Right ventricle myocardium superior (tissue), 1 donor: ENCODE measurements at regions not wholly inside any gene's neighbourhood (a gene's known extent, or its start where the extent isn't known, plus 50 kb on each side); places are given as distances from the start of the nearest gene placed in this dataset.

Source experiments
- ATAC-seq: fragments of 200-7000 bp; cut with Tn5 transposase; one replicate; pipeline ENCODE4 v1.9.1; 2020; ENCODE audit warnings: mild to moderate bottlenecking; ENCODE audit not compliant: poor library complexity
- DNase-seq: peaks from one replicate; pipeline ENCODE4 v3.0.0-alpha.2; 2020
- intact Hi-C: fragments of 100-400 bp; cut with DNase I; formaldehyde crosslinking; loops from one replicate; pipeline ENCODE4 v1.11.2; 2022
- donor health status: DM: no; HTN: yes; CAD: no; lungs with severe emphysema.

DNA sequence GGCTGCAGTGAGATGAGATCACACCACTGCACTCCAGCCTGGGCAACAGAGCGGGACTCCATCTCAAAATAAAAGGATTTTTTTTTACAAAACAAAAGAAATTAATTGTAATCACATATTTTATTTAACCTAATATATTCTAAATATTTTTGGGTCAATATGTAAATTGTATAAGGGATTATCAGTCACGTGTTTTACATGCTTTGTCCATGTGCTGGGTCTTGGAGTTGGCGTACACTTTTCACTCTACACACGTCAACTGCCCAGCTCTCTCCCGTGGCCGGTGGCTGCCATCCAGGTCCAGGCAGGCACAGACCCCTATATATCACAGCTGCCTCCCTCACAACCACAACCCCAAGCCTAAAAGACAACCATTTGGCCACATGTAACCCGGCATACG, 68.1 kb downstream of the RBFOX3 start:
- no peak for DNase-seq
- intact Hi-C loops = no loop called here
- no peak for ATAC-seq

DNA sequence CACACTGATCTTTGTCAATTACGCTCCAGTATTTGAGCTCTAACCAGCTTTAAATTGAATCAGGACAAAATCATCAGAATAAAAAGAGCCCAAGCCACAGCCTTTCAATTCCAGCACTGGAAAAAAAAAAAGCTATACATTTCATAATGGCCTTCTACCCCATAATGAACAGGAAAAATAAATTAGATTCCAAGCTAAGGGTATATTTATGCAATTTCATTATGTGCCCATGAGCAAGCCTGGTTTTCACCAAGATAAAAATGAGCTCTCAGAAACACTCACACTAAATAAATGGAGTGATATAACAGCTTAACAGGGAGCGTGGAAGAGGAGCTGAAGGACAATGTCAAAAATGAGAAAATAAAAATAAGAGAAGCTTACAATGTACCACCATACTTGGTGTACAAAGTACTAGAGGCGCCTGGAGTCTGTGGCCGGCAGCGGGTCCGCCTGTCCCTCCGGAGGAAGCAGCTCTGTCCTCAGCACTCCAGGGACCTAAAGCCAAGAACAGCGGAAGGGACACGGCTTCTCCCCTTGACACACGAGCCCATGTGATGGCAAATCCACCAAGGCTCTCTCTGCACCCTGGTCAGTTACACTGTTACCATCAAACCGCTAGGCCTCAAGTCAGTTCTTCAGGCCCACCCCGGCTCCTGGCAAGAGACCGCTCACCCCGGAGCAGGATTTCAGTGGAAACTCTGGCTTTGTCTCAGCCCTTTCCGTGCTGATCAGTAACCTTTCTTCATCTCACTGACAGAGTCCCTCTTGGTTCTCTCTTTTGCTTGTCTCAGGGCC, 69.6 kb downstream of the RBFOX3 start:
- no peak for DNase-seq
- ATAC-seq = no peak
- intact Hi-C loops = no loop called here

DNA sequence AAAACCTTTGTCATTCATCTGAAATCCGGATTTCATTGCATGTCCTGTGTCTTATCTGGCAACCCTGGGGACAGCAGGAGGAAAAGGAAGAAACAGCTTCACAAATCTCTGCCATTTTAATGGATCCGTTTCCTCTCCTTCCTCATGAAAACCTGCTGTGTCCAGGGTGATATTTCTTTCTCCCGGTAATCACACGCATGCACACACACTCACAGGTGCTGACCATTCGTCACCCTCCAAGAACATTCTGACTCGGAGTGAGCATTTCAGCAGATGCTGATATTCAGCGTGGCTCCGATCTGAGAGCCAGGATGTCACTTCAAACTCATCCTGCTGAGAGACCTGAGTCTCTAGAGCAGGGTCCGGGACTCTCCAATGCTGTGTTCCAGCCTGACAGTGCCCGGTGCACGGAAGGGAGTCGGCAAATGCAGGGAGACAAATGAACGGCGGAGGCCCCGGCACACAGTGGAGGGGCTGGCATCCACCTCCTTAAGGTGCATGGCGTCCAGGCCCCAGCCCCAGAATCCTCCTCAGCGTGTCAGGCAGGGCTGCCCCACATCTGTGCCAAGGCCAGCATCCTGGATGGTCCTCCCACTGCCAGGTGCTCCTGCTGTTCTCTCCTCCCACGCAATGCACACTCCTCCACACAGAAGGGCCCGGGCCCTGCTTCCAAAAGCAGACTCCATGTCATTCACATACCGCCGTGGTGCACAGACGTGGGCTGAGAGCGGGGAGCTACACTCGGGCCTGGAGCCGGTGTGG, 70.7 kb downstream of the RBFOX3 start:
- ATAC-seq = no peak
- intact Hi-C loops = no loop called here
- no peak for DNase-seq

DNA sequence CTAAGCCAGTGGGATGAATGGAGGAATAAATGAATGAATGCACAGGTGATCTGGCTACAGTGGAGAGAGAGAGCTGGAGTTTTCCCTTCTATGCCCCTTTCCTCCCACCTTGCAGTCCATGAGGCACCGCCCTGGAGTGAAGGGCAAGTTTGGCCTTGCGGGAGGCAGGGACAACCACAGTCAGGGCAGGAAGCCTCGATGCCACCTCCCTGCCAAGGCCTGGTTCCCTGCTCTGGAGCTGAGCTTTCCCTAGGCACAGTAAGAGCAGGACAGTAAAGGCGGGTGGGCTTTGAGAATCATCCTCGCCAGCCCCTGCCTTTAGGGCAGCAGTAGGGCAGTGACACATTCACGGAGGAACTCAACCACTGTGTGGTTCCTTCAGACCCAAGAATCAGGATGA, 72.6 kb downstream of the RBFOX3 start:
- intact Hi-C loops = no loop called here
- DNase-seq (no peak), ATAC-seq (no peak)

DNA sequence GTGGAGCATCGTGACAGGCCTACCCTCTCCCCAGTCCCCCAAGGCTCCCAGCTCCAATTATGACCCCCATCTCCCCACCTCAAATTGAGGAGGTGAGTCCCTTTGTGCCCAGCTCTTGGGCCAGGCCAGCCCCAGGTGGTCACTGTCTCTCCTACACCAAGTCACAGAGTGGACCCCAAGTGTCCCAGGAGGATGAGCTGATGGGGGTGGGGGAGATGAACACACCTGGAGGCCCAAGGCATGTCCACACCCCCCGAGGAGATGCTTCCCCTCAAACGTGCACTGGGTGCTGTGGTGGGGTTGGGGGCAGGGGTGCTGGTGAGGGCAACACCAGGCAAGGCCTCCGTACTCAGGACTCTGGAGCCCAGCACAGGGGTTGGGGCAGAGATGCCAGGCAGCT, 73.2 kb downstream of the RBFOX3 start:
- ATAC-seq (no peak), DNase-seq (no peak)
- intact Hi-C loops = no loop called here

DNA sequence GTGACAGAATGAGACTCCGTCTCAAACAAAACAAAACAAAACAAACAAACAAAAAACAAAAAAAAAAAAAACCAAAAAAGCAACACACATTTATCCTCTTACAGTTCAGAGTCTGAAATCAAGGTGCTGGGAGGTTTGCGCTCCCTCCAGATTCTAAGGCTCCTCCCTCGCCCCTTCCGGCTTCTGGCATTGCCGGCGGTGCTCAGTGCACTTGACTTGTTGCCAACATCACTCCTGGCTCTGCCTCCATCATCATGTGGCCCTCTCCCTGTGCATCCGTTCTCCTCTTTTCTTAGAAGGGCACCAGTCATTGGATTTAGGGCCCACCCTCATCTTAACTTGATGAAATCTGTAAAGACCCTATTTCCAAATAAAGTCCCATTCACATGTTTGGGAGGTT, 73.8 kb downstream of the RBFOX3 start:
- no peak for DNase-seq
- intact Hi-C loops = no loop called here
- no peak for ATAC-seq

DNA sequence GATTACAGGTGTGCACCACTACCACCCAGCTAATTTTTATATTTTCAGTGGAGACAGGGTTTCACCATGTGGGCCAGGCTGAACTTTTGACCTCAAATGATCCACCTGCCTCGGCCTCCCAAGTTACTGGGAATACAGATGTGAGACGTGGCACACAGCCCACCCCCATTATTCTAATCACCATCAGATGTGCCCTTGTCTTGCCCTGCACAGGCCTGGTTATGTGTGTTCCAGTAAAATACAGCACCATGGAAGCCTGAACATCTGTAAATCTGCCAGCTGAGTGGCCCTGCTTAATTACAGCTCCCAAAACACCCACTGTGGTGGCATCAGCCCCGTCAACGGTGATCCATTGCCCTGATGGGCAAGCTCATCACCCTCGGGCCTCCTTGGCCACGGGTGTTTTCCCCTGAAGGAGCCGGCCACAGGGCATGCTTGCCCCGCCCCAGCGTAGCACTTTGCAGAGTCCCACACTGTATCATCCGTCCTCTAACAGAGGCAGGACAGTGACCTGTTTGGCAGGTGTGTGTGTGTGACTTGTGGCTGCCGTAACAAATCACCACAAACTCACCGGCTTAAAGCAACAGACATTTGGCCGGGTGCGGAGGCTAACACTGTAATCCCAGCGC, 74.5 kb downstream of the RBFOX3 start:
- intact Hi-C loops = no loop called here
- ATAC-seq (no peak), DNase-seq (no peak)

DNA sequence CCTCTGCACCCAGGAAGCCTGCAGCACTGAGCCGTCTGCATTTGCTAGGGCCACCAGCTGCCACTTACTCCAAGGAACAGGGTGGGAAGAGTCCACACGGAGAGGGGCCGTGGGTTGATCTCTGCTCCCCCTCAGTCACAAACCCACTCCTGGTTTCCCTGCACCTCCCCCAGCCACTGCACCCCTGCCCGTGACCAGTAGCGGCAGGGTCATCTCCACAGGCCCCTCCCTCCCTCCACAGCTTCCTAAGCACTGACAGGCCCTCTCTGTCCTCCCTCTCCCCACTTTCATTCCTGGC, 75.2 kb downstream of the RBFOX3 start:
- intact Hi-C loops = no loop called here
- DNase-seq (no peak), ATAC-seq (no peak)

DNA sequence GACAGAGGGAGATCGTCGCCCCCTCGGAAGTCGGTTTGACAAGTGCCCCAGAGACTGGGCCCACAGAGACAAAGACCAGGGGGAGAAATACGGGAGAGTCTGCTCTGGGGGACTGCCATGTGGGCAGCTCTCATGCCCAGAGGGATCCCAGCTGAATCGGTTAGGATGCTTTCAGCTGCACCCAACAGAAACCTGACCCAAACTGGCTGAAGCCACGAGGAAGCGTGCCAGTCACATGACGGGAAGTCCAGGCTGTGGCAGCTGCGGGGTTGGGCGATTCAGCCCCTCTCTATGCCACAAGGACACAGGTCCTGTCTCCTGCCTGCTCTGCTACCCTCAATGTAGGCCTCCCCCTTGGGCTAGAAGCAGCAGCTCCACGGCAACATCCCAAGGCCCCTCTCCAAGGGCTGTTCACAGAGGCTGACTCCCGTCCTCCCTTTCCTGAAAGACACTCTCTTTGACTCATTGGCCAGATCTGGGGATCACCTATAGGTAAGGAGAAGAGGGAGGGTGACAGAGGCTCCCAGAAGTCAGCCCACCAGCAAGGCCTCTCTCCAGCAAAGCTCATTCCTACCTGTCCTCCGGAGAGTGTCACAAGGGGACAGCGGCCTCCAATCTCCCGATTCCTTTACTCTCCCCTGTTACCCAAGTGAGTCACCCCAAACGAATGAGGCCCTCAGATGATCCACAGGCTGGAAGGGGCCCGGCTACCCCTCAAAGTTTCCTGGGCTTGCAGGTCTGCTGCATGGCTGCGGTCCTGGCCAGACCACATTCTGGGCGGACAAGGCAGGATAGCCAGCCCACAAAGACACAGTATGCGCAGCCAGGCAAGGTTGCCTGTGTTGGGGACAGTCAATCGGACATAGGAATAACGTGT, 75.8 kb downstream of the RBFOX3 start:
- intact Hi-C loops = no loop called here
- DNase-seq (peak; percentile 12), ATAC-seq (no peak)

DNA sequence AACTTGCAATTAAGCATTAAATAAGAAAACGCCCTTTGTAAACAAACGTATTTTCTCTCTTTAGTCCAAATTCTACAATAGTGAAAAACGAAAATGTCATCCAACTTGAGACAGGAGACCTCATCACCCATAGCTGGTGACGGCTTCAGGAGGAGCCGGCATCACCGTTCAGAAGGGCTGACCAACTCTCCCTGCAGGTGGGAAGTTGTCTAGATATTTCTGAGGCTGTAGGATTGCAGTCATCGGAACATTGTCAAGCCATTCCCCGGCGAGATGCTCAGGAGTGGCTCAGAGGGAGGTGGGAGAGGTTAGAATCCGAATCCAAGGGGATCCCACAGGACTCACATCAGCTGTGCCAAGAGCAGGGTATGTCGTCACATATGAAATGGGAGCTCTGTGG, 76.7 kb downstream of the RBFOX3 start:
- ATAC-seq (no peak), DNase-seq (no peak)
- intact Hi-C loops = no loop called here

DNA sequence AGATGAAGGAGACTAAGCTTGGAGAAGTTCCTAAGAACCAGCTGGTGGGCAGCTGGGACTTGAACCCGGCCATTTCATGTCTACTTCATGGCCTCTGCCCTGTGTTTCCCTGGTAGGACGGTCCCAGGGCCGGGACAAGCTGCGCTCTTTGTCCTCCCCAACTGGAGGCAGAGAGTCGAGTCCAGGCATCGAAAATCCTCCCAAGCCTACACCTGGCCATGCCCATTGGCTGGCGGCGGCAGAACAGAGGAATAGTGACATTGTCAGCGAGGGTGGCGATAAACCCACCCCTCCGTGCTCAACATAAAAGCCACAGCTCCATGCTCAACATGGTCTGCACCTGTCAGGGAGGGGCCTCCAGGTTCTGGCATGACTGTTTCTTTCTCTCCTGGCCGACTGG, 77.7 kb downstream of the RBFOX3 start:
- intact Hi-C loops = no loop called here
- ATAC-seq = no peak
- peak; percentile 20 for DNase-seq

DNA sequence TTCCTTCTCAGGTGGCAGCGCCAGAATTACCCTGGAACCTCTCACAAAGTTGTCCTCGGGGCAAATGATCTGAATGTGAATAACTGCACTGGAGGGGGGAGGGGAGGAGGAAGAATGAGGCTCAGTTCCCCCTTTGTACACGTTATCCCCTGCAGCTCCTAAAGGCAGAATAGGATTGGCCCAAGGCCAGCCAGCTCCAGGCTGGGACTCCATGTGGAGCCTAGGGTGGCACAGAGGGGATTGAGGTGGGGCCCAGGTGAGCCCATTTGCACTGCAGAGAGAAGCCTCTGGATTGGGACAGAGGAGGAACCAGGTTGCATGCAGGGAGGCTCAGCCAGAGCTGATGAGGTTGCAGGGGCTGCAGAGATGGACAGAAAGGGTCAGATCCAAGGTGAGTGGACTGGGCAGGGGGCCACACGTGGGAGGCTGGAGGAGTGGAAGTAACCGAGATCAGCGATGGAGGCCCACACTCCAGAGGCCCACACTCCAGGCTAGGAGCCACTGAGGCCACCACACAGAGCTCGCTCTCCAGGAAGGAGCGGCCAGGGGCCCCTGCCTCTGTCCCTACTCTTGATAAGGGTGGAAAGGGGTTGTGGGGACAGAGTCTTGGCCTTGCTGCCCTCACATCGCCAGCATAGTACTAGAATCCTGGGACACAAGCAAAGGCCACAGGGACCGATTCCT, 78.6 kb downstream of the RBFOX3 start:
- peak; percentile 17 for DNase-seq
- no peak for ATAC-seq
- intact Hi-C loops = no loop called here

DNA sequence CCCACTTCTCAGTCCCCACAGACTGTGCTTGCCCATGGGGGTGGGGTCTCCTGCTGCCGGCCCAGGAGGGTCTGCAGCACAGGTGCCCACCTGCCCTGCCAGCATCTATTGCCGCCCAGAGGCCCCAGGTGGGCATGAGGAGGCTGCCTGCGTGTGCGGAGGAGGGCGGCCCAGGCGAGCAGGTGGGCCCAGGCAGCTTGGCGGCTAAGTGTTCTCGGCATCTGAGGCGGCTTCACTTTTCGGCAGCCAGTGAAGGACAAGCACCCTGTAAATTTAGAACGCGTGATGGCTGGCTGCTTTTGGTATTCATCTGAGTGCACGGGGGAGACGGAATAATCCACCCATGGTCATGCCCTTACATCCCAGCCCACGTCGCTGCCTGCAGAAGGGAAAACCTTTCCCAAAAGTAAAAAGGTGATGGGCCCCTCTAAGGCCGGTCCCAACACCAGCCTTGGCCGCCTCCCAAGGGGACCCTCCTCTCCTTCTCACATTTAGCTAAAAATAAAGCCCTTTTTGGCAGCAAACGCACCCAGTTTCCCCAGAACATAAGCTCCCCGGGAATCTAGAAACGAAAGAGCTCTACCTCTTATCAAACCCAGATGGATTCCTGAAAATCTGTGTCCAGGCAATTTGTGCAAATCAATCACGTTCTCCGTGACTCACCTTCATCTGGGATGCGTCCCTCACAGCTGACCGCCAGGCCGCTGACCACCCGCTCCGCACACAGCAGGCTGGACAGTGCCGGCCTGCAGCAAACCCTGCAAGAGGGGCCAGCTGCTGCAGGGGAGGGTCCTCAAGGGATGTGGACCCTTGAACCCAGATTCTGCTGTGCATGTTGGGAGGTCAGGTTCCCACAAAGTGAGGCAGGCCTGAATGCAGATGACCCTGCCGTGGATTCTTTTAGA, 79.4 kb downstream of the RBFOX3 start:
- intact Hi-C loops = no loop called here
- ATAC-seq (no peak), DNase-seq (peak; percentile 20)

DNA sequence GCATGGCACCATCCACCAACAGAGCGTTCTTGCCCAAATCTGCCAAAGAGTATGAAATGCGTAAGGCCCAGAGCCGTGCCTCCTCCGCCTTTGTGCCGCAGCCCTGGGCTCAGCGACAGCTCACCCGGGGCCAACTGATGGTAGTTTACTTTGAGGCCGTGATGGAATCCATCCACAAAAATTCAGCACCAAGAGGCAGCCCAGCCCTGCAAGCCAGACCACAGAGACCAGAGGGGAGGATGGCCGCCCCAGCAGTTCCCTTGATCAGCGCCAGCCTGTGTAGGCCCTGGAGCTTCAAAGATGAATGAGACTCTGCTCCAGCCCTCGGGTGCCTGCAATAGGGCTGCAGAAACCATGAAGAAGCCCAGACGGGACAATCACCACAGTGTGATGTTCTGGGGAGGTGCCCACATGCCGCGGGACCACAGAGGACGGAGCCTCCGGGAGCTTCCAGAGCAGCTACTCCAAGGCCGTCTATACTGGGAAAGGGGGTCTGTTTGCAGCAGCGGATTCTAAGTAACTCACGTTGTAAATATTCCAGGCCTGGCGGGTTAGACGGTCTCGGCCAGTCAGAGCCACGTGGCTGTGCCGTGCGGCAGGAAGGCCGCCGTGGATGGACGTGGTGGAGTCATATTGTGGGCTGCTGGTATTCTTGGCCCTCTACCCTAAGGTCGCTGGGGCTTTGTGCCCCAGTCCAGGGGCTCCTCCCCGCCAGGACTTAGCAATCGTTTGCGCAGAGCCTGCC, 80.3 kb downstream of the RBFOX3 start:
- ATAC-seq (no peak), DNase-seq (peak; percentile 21)
- intact Hi-C loops = no loop called here

DNA sequence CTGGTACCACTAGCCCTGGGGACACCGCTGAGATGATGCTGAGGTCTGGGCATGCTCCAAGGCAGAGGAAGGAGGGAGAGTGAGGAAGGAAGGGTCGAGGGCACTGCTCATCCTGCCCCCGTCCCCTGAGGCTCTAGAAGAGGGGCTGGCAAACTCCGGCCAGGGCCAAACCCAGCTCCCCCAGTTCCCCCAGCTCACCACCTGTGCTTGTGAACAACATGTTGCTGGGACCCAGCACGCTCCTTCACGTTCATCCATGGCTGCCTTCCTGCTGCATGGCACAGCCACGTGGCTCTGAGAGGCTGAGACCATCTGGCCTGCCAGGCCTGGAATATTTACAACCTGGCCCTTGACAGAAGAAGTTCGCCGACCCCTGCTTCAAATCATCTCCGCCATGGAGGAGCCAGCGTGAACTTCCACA, 81.2 kb downstream of the RBFOX3 start:
- ATAC-seq = no peak
- DNase-seq = peak; percentile 10
- intact Hi-C loops = no loop called here

DNA sequence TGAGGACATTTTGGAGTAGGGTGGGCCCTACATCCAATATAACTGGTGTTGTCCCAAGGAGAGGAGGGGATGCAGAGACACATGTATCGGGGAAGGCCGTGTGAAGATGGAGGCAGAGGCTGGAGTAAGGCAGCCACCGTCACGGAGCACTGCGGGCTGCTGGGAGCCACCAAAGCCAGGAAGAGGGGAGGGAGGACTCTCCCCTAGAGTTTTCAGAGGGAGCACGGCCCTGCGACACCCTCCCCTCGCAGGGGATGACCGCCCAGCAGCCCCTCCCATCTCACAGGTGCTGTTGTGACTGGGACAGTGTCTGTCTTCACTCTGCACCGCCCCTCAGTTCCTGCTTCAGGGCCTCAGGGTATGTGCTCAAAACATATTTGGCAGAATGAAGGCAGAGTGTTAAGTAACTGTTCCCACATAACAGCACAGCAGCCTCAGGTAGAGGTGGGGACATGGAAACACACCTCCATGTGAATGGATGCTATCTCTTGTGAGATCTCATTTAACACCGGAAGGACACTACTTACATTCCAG, 82.2 kb downstream of the RBFOX3 start:
- ATAC-seq = no peak
- intact Hi-C loops = no loop called here
- DNase-seq = peak; percentile 7

DNA sequence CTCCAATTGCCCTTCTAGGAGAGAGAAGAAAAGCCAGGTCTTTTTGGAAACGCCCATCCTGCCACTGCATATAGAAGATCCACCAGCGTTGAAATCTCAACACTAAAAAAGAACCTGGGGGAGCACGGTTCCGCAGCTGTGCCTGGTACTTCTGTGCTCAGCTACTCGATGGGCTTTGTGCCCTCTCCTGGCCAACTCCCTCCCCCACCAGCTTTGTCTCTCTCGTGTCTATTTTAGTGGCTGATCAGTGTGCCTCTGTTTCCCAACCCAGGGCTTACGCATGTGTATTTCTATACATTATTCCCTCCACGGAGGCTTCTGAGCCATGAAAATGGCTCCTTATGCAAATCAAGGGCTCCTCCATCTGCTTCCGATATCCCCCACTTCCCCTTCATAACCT, 83.5 kb downstream of the RBFOX3 start:
- intact Hi-C loops = no loop called here
- ATAC-seq = no peak
- DNase-seq = no peak
